ENCODE measurements at regions not wholly inside any gene's neighbourhood (a gene's known extent, or its start where the extent isn't known, plus 50 kb on each side); places are given as distances from the start of the nearest gene placed in this dataset.

GRCh38 chr10:33843379-33843778, 508.9 kb upstream of the NRP1 start:
- ATAC-seq (ENCODE audit: insufficient read depth, low read depth) (no peak), DNase-seq (no peak)
- no peak for TF ChIP-seq CTCF (IDR thresholded peaks at IDR 0.05; ENCODE audit: borderline replicate concordance, extremely low read depth, low read length, poor library complexity, severe bottlenecking)
- TF ChIP-seq EZH2 (IDR thresholded peaks at IDR 0.05; ENCODE audit: borderline replicate concordance, low read depth, low read length, severe bottlenecking): no peak
- Histone ChIP-seq H3K4me1 (ENCODE audit: insufficient read depth, low read length) (no peaks in the 10 kb centered on the region), H3K27me3 (ENCODE audit: insufficient read depth, low read length, poor library complexity) (no peaks in the 10 kb centered on the region), H2AFZ (ENCODE audit: low read depth, low read length) (no peak overlapping the region), H3K4me2 (ENCODE audit: insufficient read depth, low read length) (no peak overlapping the region), H3K36me3 (ENCODE audit: insufficient read depth, low read length) (no peaks in the 10 kb centered on the region), H3K79me2 (ENCODE audit: insufficient read depth, low read length) (no peaks in the 10 kb centered on the region), H4K20me1 (ENCODE audit: insufficient read depth, low read length) (no peaks in the 10 kb centered on the region), H3K9me3 (ENCODE audit: insufficient read depth, low read length, severe bottlenecking) (no peaks in the 10 kb centered on the region), H3K27ac (ENCODE audit: low read length) (no peak overlapping the region), H3K4me3 (ENCODE audit: low read depth in 1 of 2, low read length in 2 of 2) (no peak overlapping the region), H3K9ac (ENCODE audit: low read depth, low read length) (no peak overlapping the region)

- no peak overlapping the region for H3K4me3 ChIP-seq (ENCODE audit: low read depth in 1 of 2, low read length in 2 of 2)
- no peak for TF ChIP-seq EZH2 (IDR thresholded peaks at IDR 0.05; ENCODE audit: borderline replicate concordance, low read depth, low read length, severe bottlenecking)
- TF ChIP-seq CTCF (IDR thresholded peaks at IDR 0.05; ENCODE audit: borderline replicate concordance, extremely low read depth, low read length, poor library complexity, severe bottlenecking): no peak
- no peak overlapping the region for H3K27ac ChIP-seq (ENCODE audit: low read length)
- no peak overlapping the region for H3K9ac ChIP-seq (ENCODE audit: low read depth, low read length)
- no peaks in the 10 kb centered on the region for H3K27me3 ChIP-seq (ENCODE audit: insufficient read depth, low read length, poor library complexity)
- H3K4me1 ChIP-seq (ENCODE audit: insufficient read depth, low read length): no peaks in the 10 kb centered on the region
- no peaks in the 10 kb centered on the region for H4K20me1 ChIP-seq (ENCODE audit: insufficient read depth, low read length)
- no peaks in the 10 kb centered on the region for H3K36me3 ChIP-seq (ENCODE audit: insufficient read depth, low read length)
- DNase-seq (no peak), ATAC-seq (ENCODE audit: insufficient read depth, low read depth) (no peak)
- no peaks in the 10 kb centered on the region for H3K79me2 ChIP-seq (ENCODE audit: insufficient read depth, low read length)
- H2AFZ ChIP-seq (ENCODE audit: low read depth, low read length): no peak overlapping the region
- no peaks in the 10 kb centered on the region for H3K9me3 ChIP-seq (ENCODE audit: insufficient read depth, low read length, severe bottlenecking)
- no peak overlapping the region for H3K4me2 ChIP-seq (ENCODE audit: insufficient read depth, low read length)
These were observed 507.2 kb upstream of the NRP1 start for GRCh38 chr10:33841678-33842077.

GRCh38 chr10:33838731-33839130, 504.3 kb upstream of the NRP1 start:
- DNase-seq: no peak
- Histone ChIP-seq H3K27me3 (ENCODE audit: insufficient read depth, low read length, poor library complexity) (no peaks in the 10 kb centered on the region), H3K36me3 (ENCODE audit: insufficient read depth, low read length) (no peaks in the 10 kb centered on the region), H3K4me1 (ENCODE audit: insufficient read depth, low read length) (no peaks in the 10 kb centered on the region), H3K27ac (ENCODE audit: low read length) (no peak overlapping the region), H3K79me2 (ENCODE audit: insufficient read depth, low read length) (no peaks in the 10 kb centered on the region), H3K4me3 (ENCODE audit: low read depth in 1 of 2, low read length in 2 of 2) (no peak overlapping the region), H3K4me2 (ENCODE audit: insufficient read depth, low read length) (no peak overlapping the region), H2AFZ (ENCODE audit: low read depth, low read length) (no peak overlapping the region), H3K9me3 (ENCODE audit: insufficient read depth, low read length, severe bottlenecking) (no peaks in the 10 kb centered on the region), H3K9ac (ENCODE audit: low read depth, low read length) (no peak overlapping the region), H4K20me1 (ENCODE audit: insufficient read depth, low read length) (no peaks in the 10 kb centered on the region)
- ATAC-seq (ENCODE audit: insufficient read depth, low read depth): no peak
- TF ChIP-seq EZH2 (IDR thresholded peaks at IDR 0.05; ENCODE audit: borderline replicate concordance, low read depth, low read length, severe bottlenecking) (no peak), CTCF (IDR thresholded peaks at IDR 0.05; ENCODE audit: borderline replicate concordance, extremely low read depth, low read length, poor library complexity, severe bottlenecking) (no peak)

GRCh38 chr10:33837736-33838135, 503.3 kb upstream of the NRP1 start:
- H3K4me1 ChIP-seq (ENCODE audit: insufficient read depth, low read length): no peaks in the 10 kb centered on the region
- H4K20me1 ChIP-seq (ENCODE audit: insufficient read depth, low read length): no peaks in the 10 kb centered on the region
- H3K27me3 ChIP-seq (ENCODE audit: insufficient read depth, low read length, poor library complexity): no peaks in the 10 kb centered on the region
- no peak overlapping the region for H3K4me3 ChIP-seq (ENCODE audit: low read depth in 1 of 2, low read length in 2 of 2)
- no peak for DNase-seq
- no peak for TF ChIP-seq CTCF (IDR thresholded peaks at IDR 0.05; ENCODE audit: borderline replicate concordance, extremely low read depth, low read length, poor library complexity, severe bottlenecking)
- TF ChIP-seq EZH2 (IDR thresholded peaks at IDR 0.05; ENCODE audit: borderline replicate concordance, low read depth, low read length, severe bottlenecking): no peak
- H2AFZ ChIP-seq (ENCODE audit: low read depth, low read length): no peak overlapping the region
- H3K27ac ChIP-seq (ENCODE audit: low read length): no peak overlapping the region
- H3K36me3 ChIP-seq (ENCODE audit: insufficient read depth, low read length): no peaks in the 10 kb centered on the region
- H3K79me2 ChIP-seq (ENCODE audit: insufficient read depth, low read length): no peaks in the 10 kb centered on the region
- H3K9me3 ChIP-seq (ENCODE audit: insufficient read depth, low read length, severe bottlenecking): no peaks in the 10 kb centered on the region
- H3K4me2 ChIP-seq (ENCODE audit: insufficient read depth, low read length): no peak overlapping the region
- H3K9ac ChIP-seq (ENCODE audit: low read depth, low read length): no peak overlapping the region
- ATAC-seq (ENCODE audit: insufficient read depth, low read depth): no peak
